ENCODE measurements at regions not wholly inside any gene's neighbourhood (a gene's known extent, or its start where the extent isn't known, plus 50 kb on each side); places are given as distances from the start of the nearest gene placed in this dataset.

GRCh38 chr14:105910426-105910825, 384.0 kb downstream of the TMEM121 start:
- TF ChIP-seq, protein P1, sequence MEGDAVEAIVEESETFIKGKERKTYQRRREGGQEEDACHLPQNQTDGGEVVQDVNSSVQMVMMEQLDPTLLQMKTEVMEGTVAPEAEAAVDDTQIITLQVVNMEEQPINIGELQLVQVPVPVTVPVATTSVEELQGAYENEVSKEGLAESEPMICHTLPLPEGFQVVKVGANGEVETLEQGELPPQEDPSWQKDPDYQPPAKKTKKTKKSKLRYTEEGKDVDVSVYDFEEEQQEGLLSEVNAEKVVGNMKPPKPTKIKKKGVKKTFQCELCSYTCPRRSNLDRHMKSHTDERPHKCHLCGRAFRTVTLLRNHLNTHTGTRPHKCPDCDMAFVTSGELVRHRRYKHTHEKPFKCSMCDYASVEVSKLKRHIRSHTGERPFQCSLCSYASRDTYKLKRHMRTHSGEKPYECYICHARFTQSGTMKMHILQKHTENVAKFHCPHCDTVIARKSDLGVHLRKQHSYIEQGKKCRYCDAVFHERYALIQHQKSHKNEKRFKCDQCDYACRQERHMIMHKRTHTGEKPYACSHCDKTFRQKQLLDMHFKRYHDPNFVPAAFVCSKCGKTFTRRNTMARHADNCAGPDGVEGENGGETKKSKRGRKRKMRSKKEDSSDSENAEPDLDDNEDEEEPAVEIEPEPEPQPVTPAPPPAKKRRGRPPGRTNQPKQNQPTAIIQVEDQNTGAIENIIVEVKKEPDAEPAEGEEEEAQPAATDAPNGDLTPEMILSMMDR (conservative IDR thresholded peaks at IDR 0.05; ENCODE audit: low read depth, low read length) = no peak
- no peak for TF ChIP-seq EZH2phosphoT487 (IDR thresholded peaks at IDR 0.05; ENCODE audit: borderline replicate concordance, low read length)
- TF ChIP-seq EZH2 (IDR thresholded peaks at IDR 0.05; ENCODE audit: low read length, unreplicated experiment) = no peak
